ENCODE measurements at regions not wholly inside any gene's neighbourhood (a gene's known extent, or its start where the extent isn't known, plus 50 kb on each side); places are given as distances from the start of the nearest gene placed in this dataset.

DNA sequence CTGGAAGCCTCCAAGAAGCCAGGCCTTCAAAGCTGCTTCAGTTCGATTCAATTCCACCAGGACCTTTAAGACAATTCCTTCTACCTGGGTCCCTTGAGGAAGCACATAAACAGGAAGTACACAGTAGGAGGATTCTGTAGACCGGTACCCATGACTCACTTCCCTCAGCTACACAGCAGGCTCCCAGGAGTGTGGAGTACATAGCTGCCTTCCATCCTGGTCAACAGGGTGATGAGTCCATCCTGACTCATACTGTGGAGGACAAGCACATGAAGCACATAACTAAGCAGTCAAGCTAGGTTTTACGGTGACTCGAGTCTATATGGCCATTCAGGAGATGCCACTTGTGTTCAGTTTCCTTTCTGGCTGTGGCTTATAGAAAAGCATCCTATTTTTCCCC lies 197.6 kb upstream of the RBM19 start (continued):
- no peak for TF ChIP-seq RELB (IDR thresholded peaks at IDR 0.05; ENCODE audit: low read depth)
- no peak for TF ChIP-seq BCL11A (IDR thresholded peaks at IDR 0.05; ENCODE audit: low read depth, low read length)
- TF ChIP-seq NFYB (IDR thresholded peaks at IDR 0.05; ENCODE audit: insufficient read depth, low read depth, low read length): no peak
- no peak for TF ChIP-seq RAD51 (IDR thresholded peaks at IDR 0.05)
- no peak for TF ChIP-seq CBFB (IDR thresholded peaks at IDR 0.05; ENCODE audit: low read depth)
- TF ChIP-seq SIX5 (IDR thresholded peaks at IDR 0.05; ENCODE audit: low read depth, low read length, severe bottlenecking): no peak
- no peak for TF ChIP-seq SMAD5 (IDR thresholded peaks at IDR 0.05; ENCODE audit: low read depth)
- no peak for TF ChIP-seq SUPT20H (IDR thresholded peaks at IDR 0.05; ENCODE audit: borderline replicate concordance, control insufficient read depth, low read depth, low read length)
- TF ChIP-seq ATF3 (IDR thresholded peaks at IDR 0.05; ENCODE audit: borderline replicate concordance, extremely low read depth, low read depth, low read length): no peak

DNA sequence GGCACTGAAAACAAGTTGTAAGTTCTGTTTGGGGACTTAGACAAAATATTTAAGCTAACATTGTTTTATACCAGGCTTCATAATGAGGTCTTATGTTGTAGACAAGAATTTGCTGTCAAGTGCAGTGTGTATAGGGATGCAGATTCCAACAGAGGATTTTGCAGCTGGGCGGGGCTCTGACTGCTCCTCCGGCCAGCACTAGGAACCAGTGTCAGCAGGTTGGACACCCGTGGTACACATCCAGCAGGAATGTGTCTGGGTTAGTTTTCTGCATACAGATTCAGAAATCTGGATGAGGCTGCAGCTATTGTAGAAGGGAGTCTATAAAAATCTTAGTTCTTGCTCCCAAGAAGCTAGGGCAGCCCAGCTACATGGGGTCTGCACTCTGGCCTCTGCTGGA lies 194.3 kb upstream of the RBM19 start:
- Histone ChIP-seq H3K27ac (ENCODE audit: control insufficient read depth, insufficient read depth) (no peak overlapping the region), H2AFZ (ENCODE audit: control insufficient read depth, low read depth, low read length) (no peak overlapping the region), H3K36me3 (ENCODE audit: control insufficient read depth in 2 of 2, insufficient read depth in 2 of 2, low read length in 1 of 2) (no peaks in the 10 kb centered on the region), H3K9me3 (replicated peaks; ENCODE audit: control insufficient read depth, insufficient read depth, low read length) (no peaks in the 10 kb centered on the region), H3K4me3 (no peak overlapping the region), H3K27me3 (replicated peaks in 1 of 2; ENCODE audit: control insufficient read depth in 2 of 2, insufficient read depth in 2 of 2, low read length in 1 of 2) (no peaks in the 10 kb centered on the region), H3K79me2 (ENCODE audit: control insufficient read depth, insufficient read depth, low read length) (no peaks in the 10 kb centered on the region), H3K9ac (ENCODE audit: control insufficient read depth, insufficient read depth, low read length) (no peak overlapping the region), H3K4me2 (ENCODE audit: control insufficient read depth, insufficient read depth) (no peak overlapping the region), H4K20me1 (ENCODE audit: control insufficient read depth, insufficient read depth) (no peaks in the 10 kb centered on the region), H3K4me1 (ENCODE audit: control insufficient read depth, insufficient read depth, low read length) (no peaks in the 10 kb centered on the region)
- POLR2A ChIA-PET: no interaction called here
- SMC1A ChIA-PET (ENCODE audit: uncharacterized antibody, unreplicated experiment): no interaction called here
- TF ChIP-seq PML (IDR thresholded peaks at IDR 0.05; ENCODE audit: low read length): no peak
- TF ChIP-seq SMARCA5 (IDR thresholded peaks at IDR 0.05): no peak
- no peak for TF ChIP-seq SP1 (IDR thresholded peaks at IDR 0.05; ENCODE audit: low read depth, low read length)
- TF ChIP-seq SMAD1 (IDR thresholded peaks at IDR 0.05; ENCODE audit: low read depth, partially characterized antibody): no peak
- TF ChIP-seq MEF2A (IDR thresholded peaks at IDR 0.05; ENCODE audit: insufficient read depth, low read depth, low read length): no peak
- no peak for TF ChIP-seq POLR2AphosphoS5 (IDR thresholded peaks at IDR 0.05; ENCODE audit: low read length)
- TF ChIP-seq HDAC6 (IDR thresholded peaks at IDR 0.05; ENCODE audit: unreplicated experiment): no peak
- no peak for TF ChIP-seq ZNF622 (IDR thresholded peaks at IDR 0.05)
- no peak for TF ChIP-seq KDM1A (IDR thresholded peaks at IDR 0.05; ENCODE audit: borderline replicate concordance)
- no peak for TF ChIP-seq MEF2B (IDR thresholded peaks at IDR 0.05; ENCODE audit: partially characterized antibody, poor library complexity, severe bottlenecking)
- FAIRE-seq (no peak), DNase-seq (ENCODE audit: low read depth, low spot score) (no peak), ATAC-seq (no peak)
- in situ Hi-C loops (cut with MboI): no loop called here
- intact Hi-C loops (cut with micrococcal nuclease; ENCODE audit: unreplicated experiment): loop anchor here (10.0 kb wide), 1 partner anchor 344 kb away; no protein-coding TSS in a partner anchor
- BruUV-seq (replicated peaks): no TSS peak
- WGBS (ENCODE audit: insufficient coverage, insufficient replicate concordance, low lambda C conversion rate, missing lambda C conversion rate): 36% methylated on average over 3 of the region's 3 CpGs
- CTCF ChIA-PET: interaction anchor here (1.0 kb wide), 1 partner anchor 23 kb away, joined by 3 read pairs; no protein-coding TSS in a partner anchor
- RAD21 ChIA-PET (ENCODE audit: unreplicated experiment): no interaction called here

All from GM12878 (cell line).